Stimulated activated memory B cell treated with anti-CD40 and anti-IgM and Interleukin-4, amounts not matched to agents 10 μg/mL and 1 μg/mL and 100 μg/mL, for 72 hours (primary cell): ENCODE measurements at regions not wholly inside any gene's neighbourhood (a gene's known extent, or its start where the extent isn't known, plus 50 kb on each side); places are given as distances from the start of the nearest gene placed in this dataset.
"Not testable (repeated sequence)": the region's sequence is repeated elsewhere in the genome, so short reads cannot be mapped to it uniquely, and the experiment has no call there.

Source experiments
- ATAC-seq: fragments of 150-1000 bp; cut with Tn5 transposase; 2 replicates; pipeline ENCODE4 v1.10.0; 2021
- H3K27ac Mint-ChIP-seq: one replicate; pipeline ENCODE4 v1.8.0; 2022; ENCODE audit warnings: mild to moderate bottlenecking, mixed read lengths
- H3K27me3 Mint-ChIP-seq: one replicate; pipeline ENCODE4 v1.8.0; 2022; ENCODE audit warnings: mixed read lengths
- H3K36me3 Mint-ChIP-seq: one replicate; pipeline ENCODE4 v1.8.0; 2022; ENCODE audit warnings: mixed read lengths
- H3K4me1 Mint-ChIP-seq: one replicate; pipeline ENCODE4 v1.8.0; 2022; ENCODE audit warnings: mixed read lengths
- H3K4me3 Mint-ChIP-seq: one replicate; pipeline ENCODE4 v1.8.0; 2022; ENCODE audit warnings: mild to moderate bottlenecking, moderate library complexity, mixed read lengths
- H3K9me3 Mint-ChIP-seq: one replicate; pipeline ENCODE4 v1.8.0; 2022; ENCODE audit warnings: mixed read lengths

DNA sequence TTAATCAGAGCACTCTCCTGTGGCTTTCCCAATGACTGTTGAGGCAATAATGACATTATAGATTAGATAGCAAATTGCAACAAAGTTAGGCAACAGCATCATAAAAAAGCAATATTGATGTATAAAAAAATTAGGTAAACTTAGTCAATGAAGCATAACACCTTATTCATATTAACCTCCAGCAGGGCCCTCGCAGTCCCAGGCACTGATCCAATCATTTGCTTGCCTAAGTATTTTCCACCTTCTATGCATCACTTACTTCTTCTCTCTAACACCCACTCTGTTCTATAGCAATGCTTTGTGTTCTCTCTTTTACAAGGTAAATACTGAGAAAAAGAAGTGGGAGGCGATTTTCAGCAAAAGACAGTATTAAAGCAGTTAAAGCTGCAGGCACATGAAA is 833.5 kb upstream of the ADGRL3 start:
- Mint-ChIP-seq H3K4me3 (no peak overlapping the region), H3K4me1 (no peaks in the 10 kb centered on the region)
- no peak for ATAC-seq

GRCh38 chr4:60368986-60369385 is 831.1 kb upstream of the ADGRL3 start:
- H3K4me3 Mint-ChIP-seq, result no peak overlapping the region
- H3K36me3 Mint-ChIP-seq, result no peaks in the 10 kb centered on the region
- H3K9me3 Mint-ChIP-seq, result peaks cover 6% of the 10 kb centered on the region
- H3K4me1 Mint-ChIP-seq, result no peaks in the 10 kb centered on the region
- ATAC-seq, result no peak
- no peak overlapping the region for H3K27ac Mint-ChIP-seq
- no peaks in the 10 kb centered on the region for H3K27me3 Mint-ChIP-seq

More for the DNA sequence above, 833.5 kb upstream of the ADGRL3 start:
- no peaks in the 10 kb centered on the region for H3K27me3 Mint-ChIP-seq
- no peaks in the 10 kb centered on the region for H3K36me3 Mint-ChIP-seq
- no peak overlapping the region for H3K27ac Mint-ChIP-seq
- H3K9me3 Mint-ChIP-seq, result peaks cover 11% of the 10 kb centered on the region

GRCh38 chr4:60378010-60378409 is 822.1 kb upstream of the ADGRL3 start:
- no peaks in the 10 kb centered on the region for H3K4me1 Mint-ChIP-seq
- peaks cover 2% of the 10 kb centered on the region for H3K9me3 Mint-ChIP-seq
- ATAC-seq, result no peak

DNA sequence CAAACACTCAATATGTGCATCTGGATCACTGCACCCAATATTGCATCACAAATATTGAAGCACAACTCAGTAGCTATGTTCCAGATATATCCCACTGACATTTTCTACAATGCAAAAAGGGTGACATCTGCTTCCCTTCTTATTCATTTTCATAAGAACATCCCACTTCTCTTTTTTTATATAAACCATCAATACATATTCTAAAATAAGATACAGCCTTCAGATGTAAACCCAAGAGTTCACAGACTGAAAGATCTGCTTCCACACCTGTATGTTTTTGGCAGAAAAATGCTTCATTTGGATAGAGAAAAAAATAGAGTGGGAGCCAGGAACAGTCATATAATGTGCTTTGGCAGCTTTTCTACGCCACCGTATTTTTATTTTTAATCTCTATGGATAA is 815.6 kb upstream of the ADGRL3 start:
- Mint-ChIP-seq H3K4me3 (no peak overlapping the region), H3K9me3 (peaks cover 9% of the 10 kb centered on the region), H3K27me3 (no peaks in the 10 kb centered on the region), H3K36me3 (no peaks in the 10 kb centered on the region), H3K4me1 (no peaks in the 10 kb centered on the region), H3K27ac (no peak overlapping the region)
- no peak for ATAC-seq

More at GRCh38 chr4:60378010-60378409, 822.1 kb upstream of the ADGRL3 start:
- no peak overlapping the region for H3K27ac Mint-ChIP-seq
- no peak overlapping the region for H3K4me3 Mint-ChIP-seq
- no peaks in the 10 kb centered on the region for H3K36me3 Mint-ChIP-seq
- H3K27me3 Mint-ChIP-seq, result no peaks in the 10 kb centered on the region

DNA sequence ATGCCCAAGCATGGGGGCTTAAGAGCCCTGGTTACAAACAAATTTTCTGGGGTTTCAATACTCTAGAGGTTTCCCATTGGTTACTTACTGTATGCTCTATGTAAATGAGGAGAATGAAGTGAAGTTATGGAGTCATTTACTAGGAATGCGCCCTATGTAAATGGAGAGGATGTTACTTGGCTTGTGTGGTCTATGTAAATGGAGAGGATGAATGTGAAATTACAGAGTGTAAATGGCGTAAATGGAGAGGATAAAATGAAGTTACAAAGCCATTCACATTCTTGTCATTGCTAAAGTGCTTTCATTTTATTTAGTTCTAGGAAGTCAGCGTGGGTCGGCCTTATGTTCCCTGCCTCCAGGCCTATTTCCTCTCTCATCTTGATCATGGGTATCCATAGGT is 810.5 kb upstream of the ADGRL3 start:
- H3K27ac Mint-ChIP-seq, result no peak overlapping the region
- no peaks in the 10 kb centered on the region for H3K27me3 Mint-ChIP-seq
- no peak overlapping the region for H3K4me3 Mint-ChIP-seq
- H3K4me1 Mint-ChIP-seq, result no peaks in the 10 kb centered on the region
- H3K36me3 Mint-ChIP-seq, result no peaks in the 10 kb centered on the region
- peaks cover 14% of the 10 kb centered on the region for H3K9me3 Mint-ChIP-seq
- ATAC-seq, result no peak

- no peaks in the 10 kb centered on the region for H3K27me3 Mint-ChIP-seq
- peaks cover 3% of the 10 kb centered on the region for H3K9me3 Mint-ChIP-seq
- no peaks in the 10 kb centered on the region for H3K4me1 Mint-ChIP-seq
- no peaks in the 10 kb centered on the region for H3K36me3 Mint-ChIP-seq
- no peak overlapping the region for H3K27ac Mint-ChIP-seq
- no peak overlapping the region for H3K4me3 Mint-ChIP-seq
- ATAC-seq, result no peak
These were observed 803.6 kb upstream of the ADGRL3 start for GRCh38 chr4:60396341-60397049.

GRCh38 chr4:60400593-60400992 is 799.5 kb upstream of the ADGRL3 start:
- H3K4me1 Mint-ChIP-seq, result no peaks in the 10 kb centered on the region
- H3K27me3 Mint-ChIP-seq, result no peaks in the 10 kb centered on the region
- no peaks in the 10 kb centered on the region for H3K36me3 Mint-ChIP-seq
- no peak for ATAC-seq
- H3K9me3 Mint-ChIP-seq, result peaks cover 2% of the 10 kb centered on the region
- no peak overlapping the region for H3K27ac Mint-ChIP-seq
- no peak overlapping the region for H3K4me3 Mint-ChIP-seq

DNA sequence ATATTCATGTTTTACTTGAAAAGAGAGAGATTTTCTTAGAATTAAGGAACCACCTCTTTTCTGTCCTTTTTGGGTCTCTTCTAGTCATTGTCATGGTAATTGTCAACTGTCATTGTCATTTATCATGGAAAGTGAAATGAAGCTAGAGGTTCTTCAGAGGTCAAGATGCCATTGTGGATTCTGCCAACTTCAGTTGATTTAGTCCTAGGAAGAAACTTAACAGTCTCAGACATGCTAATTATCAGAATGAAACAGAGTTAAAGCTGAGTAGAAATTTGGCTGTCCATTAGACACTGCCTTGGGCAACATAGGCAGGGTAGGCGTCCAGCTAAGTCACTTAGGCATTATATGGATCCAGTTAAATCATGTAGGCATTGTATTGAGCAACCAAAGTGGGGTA is 796.1 kb upstream of the ADGRL3 start:
- peaks cover 7% of the 10 kb centered on the region for H3K9me3 Mint-ChIP-seq
- H3K27ac Mint-ChIP-seq, result no peak overlapping the region
- no peak overlapping the region for H3K4me3 Mint-ChIP-seq
- no peak for ATAC-seq
- H3K4me1 Mint-ChIP-seq, result no peaks in the 10 kb centered on the region
- no peaks in the 10 kb centered on the region for H3K36me3 Mint-ChIP-seq
- no peaks in the 10 kb centered on the region for H3K27me3 Mint-ChIP-seq

- ATAC-seq, result no peak
- H3K9me3 Mint-ChIP-seq, result peaks cover 7% of the 10 kb centered on the region
These were observed 777.7 kb upstream of the ADGRL3 start for GRCh38 chr4:60422439-60422838.

DNA sequence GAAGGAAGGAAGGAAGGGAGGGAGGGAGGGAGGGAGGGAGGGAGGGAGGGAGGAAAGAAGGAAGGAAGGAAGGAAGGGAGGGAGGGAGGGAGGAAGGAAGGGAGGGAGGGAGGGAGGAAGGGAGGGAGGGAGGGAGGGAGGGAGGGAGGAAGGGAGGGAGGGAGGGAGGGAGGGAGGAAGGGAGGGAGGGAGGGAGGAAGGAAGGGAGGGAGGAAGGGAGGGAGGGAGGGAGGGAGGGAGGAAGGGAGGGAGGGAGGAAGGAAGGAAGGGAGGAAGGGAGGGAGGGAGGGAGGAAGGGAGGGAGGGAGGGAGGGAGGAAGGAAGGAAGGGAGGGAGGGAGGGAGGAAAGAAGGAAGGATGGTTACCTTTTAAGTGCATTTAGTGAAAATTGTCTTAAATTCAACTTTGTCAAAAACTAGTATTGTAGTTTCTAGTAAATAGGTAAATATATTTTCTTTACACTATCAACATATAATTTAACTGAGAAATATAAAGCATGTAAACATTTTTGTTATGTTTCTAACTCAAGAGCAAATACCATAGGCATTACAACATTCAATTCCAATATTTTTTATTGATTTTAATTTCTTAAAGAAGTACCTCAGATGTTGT is 776.4 kb upstream of the ADGRL3 start:
- not testable (repeated sequence) for H3K27me3 Mint-ChIP-seq, H3K27ac Mint-ChIP-seq, ATAC-seq, H3K36me3 Mint-ChIP-seq, H3K4me1 Mint-ChIP-seq, H3K9me3 Mint-ChIP-seq, H3K4me3 Mint-ChIP-seq

More at GRCh38 chr4:60422439-60422838, 777.7 kb upstream of the ADGRL3 start:
- H3K4me1 Mint-ChIP-seq, result no peaks in the 10 kb centered on the region
- no peaks in the 10 kb centered on the region for H3K27me3 Mint-ChIP-seq
- H3K27ac Mint-ChIP-seq, result no peak overlapping the region
- H3K4me3 Mint-ChIP-seq, result no peak overlapping the region
- no peaks in the 10 kb centered on the region for H3K36me3 Mint-ChIP-seq

- Mint-ChIP-seq H3K27me3 (no peaks in the 10 kb centered on the region), H3K27ac (no peak overlapping the region), H3K36me3 (no peaks in the 10 kb centered on the region), H3K4me3 (no peak overlapping the region), H3K9me3 (peaks cover 8% of the 10 kb centered on the region), H3K4me1 (no peaks in the 10 kb centered on the region)
- no peak for ATAC-seq
These were observed 767.2 kb upstream of the ADGRL3 start for GRCh38 chr4:60432911-60433310.

- ATAC-seq, result no peak
- H3K9me3 Mint-ChIP-seq, result peaks cover 3% of the 10 kb centered on the region
- H3K27ac Mint-ChIP-seq, result no peak overlapping the region
- H3K36me3 Mint-ChIP-seq, result no peaks in the 10 kb centered on the region
- H3K4me3 Mint-ChIP-seq, result no peak overlapping the region
- H3K27me3 Mint-ChIP-seq, result no peaks in the 10 kb centered on the region
- no peaks in the 10 kb centered on the region for H3K4me1 Mint-ChIP-seq
These were observed 757.1 kb upstream of the ADGRL3 start for GRCh38 chr4:60443068-60443467.

GRCh38 chr4:60443796-60444195 is 756.3 kb upstream of the ADGRL3 start:
- Mint-ChIP-seq H3K36me3 (no peaks in the 10 kb centered on the region), H3K27ac (no peak overlapping the region), H3K4me3 (no peak overlapping the region), H3K9me3 (peaks cover 2% of the 10 kb centered on the region), H3K27me3 (no peaks in the 10 kb centered on the region), H3K4me1 (no peaks in the 10 kb centered on the region)
- ATAC-seq, result no peak

GRCh38 chr4:60450054-60450453 is 750.1 kb upstream of the ADGRL3 start:
- Mint-ChIP-seq H3K4me3 (no peak overlapping the region), H3K4me1 (no peaks in the 10 kb centered on the region), H3K27me3 (no peaks in the 10 kb centered on the region), H3K36me3 (no peaks in the 10 kb centered on the region), H3K27ac (no peak overlapping the region), H3K9me3 (no peaks in the 10 kb centered on the region)
- ATAC-seq, result no peak

- Mint-ChIP-seq H3K4me3 (no peak overlapping the region), H3K27ac (no peak overlapping the region), H3K9me3 (no peaks in the 10 kb centered on the region), H3K36me3 (no peaks in the 10 kb centered on the region), H3K27me3 (no peaks in the 10 kb centered on the region), H3K4me1 (no peaks in the 10 kb centered on the region)
- ATAC-seq, result no peak
These were observed 747.9 kb upstream of the ADGRL3 start for GRCh38 chr4:60452266-60452665.

DNA sequence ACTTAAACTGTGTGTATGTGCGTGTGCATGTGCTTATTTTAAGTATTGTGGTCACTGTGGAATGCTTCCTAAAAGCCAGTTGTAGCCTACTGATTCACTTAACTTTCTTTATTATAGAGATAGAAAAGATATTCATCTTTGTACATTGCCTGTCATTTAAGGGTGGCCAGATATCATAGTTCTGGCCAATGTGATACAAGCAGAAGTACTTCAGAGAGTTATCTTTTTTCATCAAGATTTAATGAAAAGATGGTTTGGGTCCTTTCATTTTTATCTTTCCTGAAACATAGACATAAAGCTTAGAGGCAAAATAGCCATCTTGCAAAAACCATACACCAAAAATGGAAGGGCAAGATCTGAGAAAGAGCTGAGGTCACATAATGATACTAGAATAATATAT is 744.7 kb upstream of the ADGRL3 start:
- Mint-ChIP-seq H3K27ac (no peak overlapping the region), H3K4me3 (no peak overlapping the region), H3K36me3 (no peaks in the 10 kb centered on the region), H3K9me3 (peaks cover 6% of the 10 kb centered on the region), H3K4me1 (no peaks in the 10 kb centered on the region), H3K27me3 (no peaks in the 10 kb centered on the region)
- no peak for ATAC-seq
